AG04450 (cell line): ENCODE measurements at regions not wholly inside any gene's neighbourhood (a gene's known extent, or its start where the extent isn't known, plus 50 kb on each side); places are given as distances from the start of the nearest gene placed in this dataset.

ENCODE experiments used
- CTCF ChIA-PET: fragments of 300-600, 350-600 bp; formaldehyde crosslinking; extraction: SDS; loops from one replicate; lab custom pipeline; 2022; ENCODE audit warnings: antibody characterized with exemption, inconsistent platforms; lab: Charles Lee
- POLR2A ChIA-PET: fragments of 350-600 bp; formaldehyde crosslinking; extraction: SDS; loops from one replicate; lab custom pipeline; 2021; ENCODE audit warnings: antibody characterized with exemption, inconsistent platforms; lab: Yijun Ruan, JAX
- DNase-seq: peaks from one replicate; pipeline ENCODE4 v3.0.0-alpha.2; 2011; ENCODE audit warnings: low read depth, low spot score
- H3K27ac ChIP-seq: one replicate; pipeline ENCODE4 v1.5.1; 2012; ENCODE audit warnings: low read depth, low read length, control low read depth
- H3K27me3 ChIP-seq: one replicate; pipeline ENCODE4 v1.6.0; 2012; ENCODE audit warnings: low read length; ENCODE audit not compliant: control insufficient read depth, insufficient read depth
- H3K4me3 ChIP-seq: 2 replicates; pipeline ENCODE4 v1.5.1; 2011; ENCODE audit warnings: mild to moderate bottlenecking, low read depth, low read length, control low read depth
- H3K9me3 ChIP-seq: 2 replicates; pipeline ENCODE4 v1.5.1; 2012; ENCODE audit warnings: low read length; ENCODE audit not compliant: control insufficient read depth, insufficient read depth
- CTCF ChIP-seq: IDR thresholded peaks from 2 replicates; pipeline ENCODE4 v1.5.1; 2011; ENCODE audit warnings: low read depth, low read length, control low read depth, inconsistent platforms

- CTCF ChIA-PET = no interaction called here
- Histone ChIP-seq H3K27ac (no peak overlapping the region), H3K9me3 (peaks cover 8% of the 10 kb centered on the region; the same call in 1 of the 2 replicates), H3K4me3 (no peak overlapping the region), H3K27me3 (no peaks in the 10 kb centered on the region)
- POLR2A ChIA-PET = no interaction called here
- no peak for TF ChIP-seq CTCF
- no peak for DNase-seq
Measured at GRCh38 chr4:31187979-31188378, 467.8 kb downstream of the PCDH7 start.

DNA sequence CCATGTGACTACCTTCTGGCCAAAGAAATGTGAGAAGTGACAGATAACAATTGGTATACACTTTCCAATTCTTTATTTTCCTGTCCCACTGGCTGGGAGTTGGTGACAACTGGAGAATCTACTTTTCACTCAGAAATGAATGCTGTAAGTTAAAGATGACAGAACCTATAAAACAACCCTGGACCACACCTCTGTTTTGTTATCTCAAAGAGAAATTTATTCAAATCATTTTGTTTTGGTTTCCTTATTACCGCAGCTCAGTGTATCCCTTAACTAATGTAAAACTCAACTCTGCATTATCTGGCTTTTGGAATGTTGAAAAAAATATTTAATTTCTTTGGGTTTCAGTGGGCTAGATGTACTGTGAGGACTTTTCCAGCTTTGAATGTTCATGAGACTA lies 469.8 kb downstream of the PCDH7 start:
- DNase-seq = no peak
- Histone ChIP-seq H3K9me3 (peaks cover 5% of the 10 kb centered on the region; the same call in 1 of the 2 replicates), H3K27me3 (no peaks in the 10 kb centered on the region), H3K27ac (no peak overlapping the region), H3K4me3 (no peak overlapping the region)
- POLR2A ChIA-PET = interaction anchor here (0.7 kb wide), 1 partner anchor 9 kb away, joined by 7 read pairs; no protein-coding TSS in a partner anchor
- CTCF ChIA-PET = no interaction called here
- TF ChIP-seq CTCF = no peak

GRCh38 chr4:31190671-31191070 lies 470.5 kb downstream of the PCDH7 start:
- Histone ChIP-seq H3K27me3 (no peaks in the 10 kb centered on the region), H3K9me3 (no peaks in the 10 kb centered on the region), H3K27ac (no peak overlapping the region), H3K4me3 (no peak overlapping the region)
- no peak for TF ChIP-seq CTCF
- no peak for DNase-seq
- ChIA-PET CTCF (no interaction called here), POLR2A (interaction anchor here (0.7 kb wide), 1 partner anchor 8 kb away, joined by 7 read pairs; no protein-coding TSS in a partner anchor)

DNA sequence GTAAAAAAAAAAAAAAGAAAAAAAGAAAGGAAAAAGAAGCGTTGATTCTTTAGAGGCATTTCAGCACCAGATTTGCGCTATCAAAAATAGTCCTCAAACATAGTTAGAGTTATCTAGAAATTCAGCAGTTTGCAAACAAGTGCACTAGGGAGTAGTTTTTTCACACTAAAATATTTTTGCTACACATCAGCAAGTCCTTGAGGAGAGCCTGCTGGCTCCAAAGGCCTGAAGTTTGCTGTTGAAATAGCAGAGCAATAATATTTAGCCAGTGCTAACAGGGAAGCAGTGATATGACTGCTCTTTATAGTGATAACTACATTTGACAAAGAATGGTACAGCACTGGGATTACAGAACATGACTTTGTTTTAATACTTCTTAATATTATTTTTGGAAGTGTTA lies 472.2 kb downstream of the PCDH7 start:
- H3K9me3 ChIP-seq = no peaks in the 10 kb centered on the region
- ChIA-PET POLR2A (no interaction called here), CTCF (no interaction called here)
- H3K27ac ChIP-seq = no peak overlapping the region
- no peaks in the 10 kb centered on the region for H3K27me3 ChIP-seq
- H3K4me3 ChIP-seq = no peak overlapping the region
- no peak for TF ChIP-seq CTCF
- DNase-seq = no peak

- TF ChIP-seq CTCF = no peak
Measured at GRCh38 chr4:31193521-31193920, 473.4 kb downstream of the PCDH7 start.

More at GRCh38 chr4:31193521-31193920, 473.4 kb downstream of the PCDH7 start:
- H3K27ac ChIP-seq = no peak overlapping the region
- ChIA-PET CTCF (no interaction called here), POLR2A (no interaction called here)
- DNase-seq = no peak
- H3K4me3 ChIP-seq = no peak overlapping the region
- H3K27me3 ChIP-seq = no peaks in the 10 kb centered on the region
- no peaks in the 10 kb centered on the region for H3K9me3 ChIP-seq
